ENCODE measurements at regions not wholly inside any gene's neighbourhood (a gene's known extent, or its start where the extent isn't known, plus 50 kb on each side); places are given as distances from the start of the nearest gene placed in this dataset.

DNA sequence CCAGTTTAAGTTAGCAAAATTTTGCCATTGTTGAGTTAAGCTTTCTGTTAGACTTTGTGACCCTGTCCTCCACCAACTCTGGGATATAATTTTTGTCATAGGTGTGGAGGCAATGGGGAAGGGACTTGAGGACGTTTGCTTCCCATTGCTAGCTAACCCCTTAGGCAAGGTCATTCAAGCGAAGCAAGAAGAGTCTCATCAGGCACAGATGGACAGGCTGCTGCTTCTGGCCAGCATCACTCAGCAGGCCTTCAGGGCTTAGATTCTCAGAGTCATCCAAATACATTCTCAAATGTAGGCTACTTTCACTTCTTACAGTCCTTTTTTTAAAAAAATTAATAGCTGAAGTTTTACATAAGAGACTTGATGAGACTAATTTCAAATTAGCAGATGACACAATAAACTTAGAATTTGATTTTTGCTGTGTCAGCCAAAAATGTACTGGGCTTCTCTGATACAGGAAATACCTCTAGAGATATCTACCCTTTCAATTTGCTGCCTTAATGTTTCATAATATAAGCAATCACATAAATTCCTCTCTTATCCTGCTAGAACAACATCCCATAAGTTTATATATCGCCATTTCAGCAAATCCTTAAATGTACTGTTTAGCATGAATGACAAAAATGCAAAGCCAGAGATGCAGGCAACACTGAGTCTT is 875.2 kb downstream of the FLRT2 start:
- no TSS peak for BruUV-seq (replicated peaks)
- Histone ChIP-seq H3K4me1 (ENCODE audit: control insufficient read depth, insufficient read depth, low read length) (no peaks in the 10 kb centered on the region), H2AFZ (ENCODE audit: control insufficient read depth, low read depth, low read length) (no peak overlapping the region), H3K79me2 (ENCODE audit: control insufficient read depth, insufficient read depth, low read length) (no peaks in the 10 kb centered on the region), H3K4me3 (no peak overlapping the region), H3K4me2 (ENCODE audit: control insufficient read depth, insufficient read depth) (no peak overlapping the region), H4K20me1 (ENCODE audit: control insufficient read depth, insufficient read depth) (no peaks in the 10 kb centered on the region), H3K9me3 (replicated peaks; ENCODE audit: control insufficient read depth, insufficient read depth, low read length) (no peaks in the 10 kb centered on the region), H3K27ac (ENCODE audit: control insufficient read depth, insufficient read depth) (no peak overlapping the region), H3K36me3 (ENCODE audit: control insufficient read depth in 2 of 2, insufficient read depth in 2 of 2, low read length in 1 of 2) (no peaks in the 10 kb centered on the region), H3K9ac (ENCODE audit: control insufficient read depth, insufficient read depth, low read length) (no peak overlapping the region), H3K27me3 (replicated peaks in 1 of 2; ENCODE audit: control insufficient read depth in 2 of 2, insufficient read depth in 2 of 2, low read length in 1 of 2) (no peaks in the 10 kb centered on the region)
- DNase-seq (ENCODE audit: low read depth, low spot score) (no peak), ATAC-seq (no peak), FAIRE-seq (no peak)
- TF ChIP-seq REST (IDR thresholded peaks at IDR 0.05; ENCODE audit: low read depth, low read length) (no peak), ATF7 (IDR thresholded peaks at IDR 0.05; ENCODE audit: low read depth) (no peak)
- CTCF ChIA-PET, result no interaction called here
- RAD21 ChIA-PET (ENCODE audit: unreplicated experiment), result no interaction called here
- SMC1A ChIA-PET (ENCODE audit: uncharacterized antibody, unreplicated experiment), result interaction anchor here (0.6 kb wide), 1 partner anchor 82 kb away, joined by 3 read pairs; no protein-coding TSS in a partner anchor
- WGBS (ENCODE audit: insufficient coverage, insufficient replicate concordance, low lambda C conversion rate, missing lambda C conversion rate), result 12% methylated on average over 3 of the region's 3 CpGs
- in situ Hi-C loops (cut with MboI), result no loop called here
- intact Hi-C loops (cut with micrococcal nuclease; ENCODE audit: unreplicated experiment), result no loop called here
- POLR2A ChIA-PET, result no interaction called here

DNA sequence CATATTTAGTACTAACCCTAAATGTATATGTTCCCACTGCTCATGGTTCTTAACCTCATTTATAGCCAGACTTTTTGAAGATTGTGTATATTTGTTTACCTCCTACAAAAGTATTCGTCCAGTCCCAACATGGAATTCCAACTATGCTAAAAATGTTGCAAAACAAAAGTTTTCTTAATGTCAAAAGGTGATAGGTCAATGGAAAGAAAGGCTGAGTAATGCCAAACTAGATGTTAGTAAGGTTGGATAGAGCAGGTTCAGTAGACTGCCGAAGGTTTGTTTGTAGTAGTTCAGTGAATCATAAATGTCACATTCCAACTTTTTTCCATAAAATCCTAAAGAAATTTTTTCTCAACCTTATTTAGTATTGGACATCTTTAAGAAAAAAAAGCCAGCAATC is 874.5 kb downstream of the FLRT2 start:
- H3K4me3 ChIP-seq, result no peak overlapping the region
- DNase-seq (ENCODE audit: low read depth, low spot score) (no peak), FAIRE-seq (no peak), ATAC-seq (no peak)
- ChIA-PET CTCF (no interaction called here), SMC1A (ENCODE audit: uncharacterized antibody, unreplicated experiment) (no interaction called here), RAD21 (ENCODE audit: unreplicated experiment) (no interaction called here), POLR2A (no interaction called here)
- 22% methylated on average over 2 of the region's 2 CpGs for WGBS (ENCODE audit: insufficient coverage, insufficient replicate concordance, low lambda C conversion rate, missing lambda C conversion rate)
- H3K4me1 ChIP-seq (ENCODE audit: control insufficient read depth, insufficient read depth, low read length), result no peaks in the 10 kb centered on the region
- H4K20me1 ChIP-seq (ENCODE audit: control insufficient read depth, insufficient read depth), result no peaks in the 10 kb centered on the region
- in situ Hi-C loops (cut with MboI), result no loop called here
- intact Hi-C loops (cut with micrococcal nuclease; ENCODE audit: unreplicated experiment), result no loop called here
- no peak overlapping the region for H2AFZ ChIP-seq (ENCODE audit: control insufficient read depth, low read depth, low read length)
- no peak overlapping the region for H3K9ac ChIP-seq (ENCODE audit: control insufficient read depth, insufficient read depth, low read length)
- TF ChIP-seq ASH2L (IDR thresholded peaks at IDR 0.05; ENCODE audit: borderline replicate concordance, low read depth) (no peak), NBN (IDR thresholded peaks at IDR 0.05) (no peak), PRDM15 (CRISPR knock-in tag; IDR thresholded peaks at IDR 0.05) (no peak), TCF3 (IDR thresholded peaks at IDR 0.05; ENCODE audit: borderline replicate concordance, insufficient read depth, low read depth, low read length) (no peak), ZNF24 (IDR thresholded peaks at IDR 0.05) (no peak), MAX (IDR thresholded peaks at IDR 0.05; ENCODE audit: low read depth, low read length) (no peak)
- BruUV-seq (replicated peaks), result no TSS peak
- no peaks in the 10 kb centered on the region for H3K79me2 ChIP-seq (ENCODE audit: control insufficient read depth, insufficient read depth, low read length)
- no peaks in the 10 kb centered on the region for H3K9me3 ChIP-seq (replicated peaks; ENCODE audit: control insufficient read depth, insufficient read depth, low read length)
- H3K36me3 ChIP-seq (ENCODE audit: control insufficient read depth in 2 of 2, insufficient read depth in 2 of 2, low read length in 1 of 2), result no peaks in the 10 kb centered on the region
- no peak overlapping the region for H3K27ac ChIP-seq (ENCODE audit: control insufficient read depth, insufficient read depth)
- no peak overlapping the region for H3K4me2 ChIP-seq (ENCODE audit: control insufficient read depth, insufficient read depth)
- H3K27me3 ChIP-seq (replicated peaks in 1 of 2; ENCODE audit: control insufficient read depth in 2 of 2, insufficient read depth in 2 of 2, low read length in 1 of 2), result no peaks in the 10 kb centered on the region
